ENCODE measurements at regions not wholly inside any gene's neighbourhood (a gene's known extent, or its start where the extent isn't known, plus 50 kb on each side); places are given as distances from the start of the nearest gene placed in this dataset.

DNA sequence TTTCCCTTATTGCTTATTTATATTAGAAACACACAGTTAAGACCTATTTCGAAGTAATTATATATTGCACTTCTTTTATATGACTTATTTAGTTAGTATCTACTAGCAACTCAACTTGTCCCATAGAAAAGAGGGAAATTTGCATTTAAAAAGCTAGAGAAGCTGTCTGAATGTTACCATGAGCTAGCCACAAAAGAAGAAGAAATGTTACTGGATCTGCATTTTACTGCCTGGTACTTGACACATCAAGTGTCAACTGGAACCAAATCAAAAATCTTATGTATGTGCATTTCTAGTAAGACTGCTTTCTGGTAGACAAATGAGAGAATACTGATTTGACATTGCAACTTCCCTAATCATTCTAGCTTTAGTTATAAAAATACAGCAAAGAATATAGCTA is 424.6 kb upstream of the VRK2 start:
- no peak for DNase-seq (ENCODE audit: low read depth)
- H3K4me3 ChIP-seq (replicated peaks; ENCODE audit: low read depth, low read length): no peak overlapping the region
- TF ChIP-seq, protein P1, sequence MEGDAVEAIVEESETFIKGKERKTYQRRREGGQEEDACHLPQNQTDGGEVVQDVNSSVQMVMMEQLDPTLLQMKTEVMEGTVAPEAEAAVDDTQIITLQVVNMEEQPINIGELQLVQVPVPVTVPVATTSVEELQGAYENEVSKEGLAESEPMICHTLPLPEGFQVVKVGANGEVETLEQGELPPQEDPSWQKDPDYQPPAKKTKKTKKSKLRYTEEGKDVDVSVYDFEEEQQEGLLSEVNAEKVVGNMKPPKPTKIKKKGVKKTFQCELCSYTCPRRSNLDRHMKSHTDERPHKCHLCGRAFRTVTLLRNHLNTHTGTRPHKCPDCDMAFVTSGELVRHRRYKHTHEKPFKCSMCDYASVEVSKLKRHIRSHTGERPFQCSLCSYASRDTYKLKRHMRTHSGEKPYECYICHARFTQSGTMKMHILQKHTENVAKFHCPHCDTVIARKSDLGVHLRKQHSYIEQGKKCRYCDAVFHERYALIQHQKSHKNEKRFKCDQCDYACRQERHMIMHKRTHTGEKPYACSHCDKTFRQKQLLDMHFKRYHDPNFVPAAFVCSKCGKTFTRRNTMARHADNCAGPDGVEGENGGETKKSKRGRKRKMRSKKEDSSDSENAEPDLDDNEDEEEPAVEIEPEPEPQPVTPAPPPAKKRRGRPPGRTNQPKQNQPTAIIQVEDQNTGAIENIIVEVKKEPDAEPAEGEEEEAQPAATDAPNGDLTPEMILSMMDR (IDR thresholded peaks at IDR 0.05; ENCODE audit: low read length, missing control alignments): no peak

DNA sequence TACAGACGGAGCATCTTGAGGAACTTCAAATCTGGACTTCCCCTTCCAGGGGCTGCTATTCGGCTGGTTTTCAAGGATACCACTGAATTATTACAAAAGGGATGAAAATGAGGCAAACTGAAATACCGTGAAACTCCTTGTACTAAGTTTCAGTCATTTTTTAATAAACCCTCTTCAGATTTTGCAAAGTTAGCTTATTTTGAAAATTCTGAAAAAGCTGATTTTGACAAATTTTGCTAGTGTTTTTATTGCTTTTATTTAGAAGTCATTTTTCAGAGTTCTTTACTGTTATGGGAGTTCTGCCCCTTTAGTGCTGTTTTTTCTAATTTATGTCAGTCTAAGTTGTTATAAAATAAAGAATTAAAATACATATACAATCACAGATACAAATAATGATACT is 390.4 kb upstream of the VRK2 start:
- DNase-seq (ENCODE audit: low read depth): no peak
- no peak overlapping the region for H3K4me3 ChIP-seq (replicated peaks; ENCODE audit: low read depth, low read length)
- TF ChIP-seq, protein P1 (IDR thresholded peaks at IDR 0.05; ENCODE audit: low read length, missing control alignments): no peak

DNA sequence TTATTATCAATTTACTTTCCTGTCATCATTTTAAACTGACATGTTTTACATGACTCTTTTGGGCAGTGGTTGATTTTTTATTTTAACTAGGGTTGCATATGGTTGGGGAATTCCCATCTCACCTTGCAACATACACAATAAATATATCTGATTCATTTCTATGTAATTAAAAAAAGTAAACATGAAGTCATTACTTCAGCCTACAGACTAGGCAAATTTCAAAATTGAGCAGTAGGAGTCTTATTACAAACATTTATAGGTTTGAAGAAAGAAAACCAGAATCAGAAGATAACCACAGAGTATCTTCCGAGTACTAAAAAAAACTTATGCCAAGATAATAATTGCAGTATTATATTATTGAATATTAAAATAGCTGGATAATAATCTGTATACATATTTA is 377.0 kb upstream of the VRK2 start:
- TF ChIP-seq, protein P1 (IDR thresholded peaks at IDR 0.05; ENCODE audit: low read length, missing control alignments): no peak
- no peak for DNase-seq (ENCODE audit: low read depth)
- no peak overlapping the region for H3K4me3 ChIP-seq (replicated peaks; ENCODE audit: low read depth, low read length)

DNA sequence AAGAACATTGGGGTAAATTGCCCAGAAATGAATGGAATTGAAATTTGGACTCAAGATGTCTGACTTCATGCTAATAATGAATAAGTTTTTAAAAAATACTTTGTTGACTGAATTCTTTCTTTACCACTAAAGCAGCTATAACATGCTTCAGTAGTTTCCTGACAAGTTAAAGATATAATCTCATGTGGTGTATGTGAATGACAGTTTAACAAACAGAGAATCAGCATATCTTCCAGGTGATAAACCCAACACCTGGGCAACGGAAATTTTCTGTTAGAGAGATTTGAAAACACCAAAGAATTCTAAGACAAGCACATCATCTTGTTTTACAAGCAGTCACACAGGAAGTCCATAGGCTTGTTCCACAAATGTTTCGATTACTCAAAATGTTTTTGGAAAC is 372.6 kb upstream of the VRK2 start:
- no peak overlapping the region for H3K4me3 ChIP-seq (replicated peaks; ENCODE audit: low read depth, low read length)
- TF ChIP-seq, protein P1 (IDR thresholded peaks at IDR 0.05; ENCODE audit: low read length, missing control alignments): no peak
- no peak for DNase-seq (ENCODE audit: low read depth)

DNA sequence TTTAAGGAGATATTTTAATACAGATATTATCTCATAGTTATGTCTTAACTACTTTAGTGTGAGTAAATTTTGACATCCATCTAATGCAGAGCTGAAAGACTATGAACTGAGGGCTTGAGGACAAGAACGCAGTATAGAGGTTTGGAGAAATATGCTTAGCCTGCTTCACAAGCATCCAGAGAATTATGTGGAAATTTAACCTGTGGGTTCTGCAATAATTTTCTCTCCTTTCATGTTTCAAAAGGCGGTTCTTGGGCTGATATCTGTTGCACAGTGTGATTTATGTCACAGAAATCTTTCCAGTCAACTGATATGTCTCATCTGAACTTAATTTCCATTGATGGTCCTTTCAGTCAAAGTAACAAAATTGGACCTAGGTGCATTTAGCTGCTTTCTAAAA is 371.9 kb upstream of the VRK2 start:
- DNase-seq (ENCODE audit: low read depth): no peak
- H3K4me3 ChIP-seq (replicated peaks; ENCODE audit: low read depth, low read length): no peak overlapping the region
- TF ChIP-seq, protein P1 (IDR thresholded peaks at IDR 0.05; ENCODE audit: low read length, missing control alignments): no peak

DNA sequence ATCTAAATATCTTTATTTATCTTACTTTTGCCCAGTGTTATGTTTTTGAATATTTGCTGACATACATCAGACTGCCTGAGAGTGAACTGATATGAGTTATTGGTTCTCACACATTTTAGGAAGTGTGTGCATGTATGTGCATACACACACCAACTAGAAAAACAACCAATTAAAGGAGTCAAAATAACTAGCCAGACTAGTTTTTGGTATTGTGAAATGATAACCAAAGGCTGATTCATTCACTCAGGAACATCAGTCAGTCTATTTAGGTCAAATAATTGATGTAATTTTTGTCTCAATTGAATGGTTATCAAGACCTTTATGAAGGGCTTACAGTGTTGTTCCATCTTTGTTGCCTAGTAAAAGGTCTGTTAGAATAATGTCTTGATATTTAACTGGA is 369.3 kb upstream of the VRK2 start:
- DNase-seq (ENCODE audit: low read depth): no peak
- no peak overlapping the region for H3K4me3 ChIP-seq (replicated peaks; ENCODE audit: low read depth, low read length)
- TF ChIP-seq, protein P1 (IDR thresholded peaks at IDR 0.05; ENCODE audit: low read length, missing control alignments): no peak

DNA sequence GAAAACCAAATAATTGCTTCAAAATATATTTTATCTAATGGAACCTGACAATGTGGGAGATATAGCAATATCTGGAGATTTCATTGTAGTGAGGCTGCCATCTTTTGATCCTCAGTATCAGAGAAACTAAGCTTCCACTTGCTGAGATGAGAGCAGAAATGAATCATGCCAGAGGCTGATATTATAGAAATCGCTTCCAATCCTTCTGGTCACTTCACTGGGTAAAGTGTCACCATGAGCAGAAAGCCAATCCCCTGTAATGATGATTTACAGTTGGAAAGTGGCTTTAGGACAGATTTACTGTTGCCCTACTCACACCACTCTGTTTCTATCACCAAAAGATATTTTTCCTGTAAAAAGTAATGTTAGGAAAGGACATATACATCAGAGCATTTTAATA is 365.0 kb upstream of the VRK2 start:
- TF ChIP-seq, protein P1 (IDR thresholded peaks at IDR 0.05; ENCODE audit: low read length, missing control alignments): no peak
- H3K4me3 ChIP-seq (replicated peaks; ENCODE audit: low read depth, low read length): no peak overlapping the region
- DNase-seq (ENCODE audit: low read depth): no peak

Data from fibroblast of pulmonary artery (primary cell).